ENCODE measurements at regions not wholly inside any gene's neighbourhood (a gene's known extent, or its start where the extent isn't known, plus 50 kb on each side); places are given as distances from the start of the nearest gene placed in this dataset.
"Not testable (repeated sequence)": the region's sequence is repeated elsewhere in the genome, so short reads cannot be mapped to it uniquely, and the experiment has no call there.

- H3K4me1 ChIP-seq (ENCODE audit: control insufficient read depth, insufficient read depth, low read length): peaks cover 17% of the 10 kb centered on the region
- no CpG with 5 or more reads among the region's 23 CpGs for WGBS (ENCODE audit: insufficient coverage, low lambda C conversion rate)
- DNase-seq: peak in 1 of 2 donors; percentile 25
- no peaks in the 10 kb centered on the region for H3K36me3 ChIP-seq (ENCODE audit: control insufficient read depth, insufficient read depth, low read length)
- no peak overlapping the region for H3K27ac ChIP-seq (ENCODE audit: low read length)
- peaks cover 14% of the 10 kb centered on the region for H3K9me3 ChIP-seq (ENCODE audit: control insufficient read depth, low read depth, low read length)
- no peak overlapping the region for H3K4me3 ChIP-seq (ENCODE audit: low read length)
- peaks cover 63% of the 10 kb centered on the region for H3K27me3 ChIP-seq (ENCODE audit: control insufficient read depth, insufficient read depth, low read length)
These were observed 85.1 kb upstream of the RHOU start for GRCh38 chr1:228650141-228650540.

GRCh38 chr1:228650946-228651345, 84.3 kb upstream of the RHOU start:
- Histone ChIP-seq H3K4me1 (ENCODE audit: control insufficient read depth, insufficient read depth, low read length) (peaks cover 17% of the 10 kb centered on the region), H3K36me3 (ENCODE audit: control insufficient read depth, insufficient read depth, low read length) (no peaks in the 10 kb centered on the region), H3K9me3 (ENCODE audit: control insufficient read depth, low read depth, low read length) (peaks cover 14% of the 10 kb centered on the region), H3K27me3 (ENCODE audit: control insufficient read depth, insufficient read depth, low read length) (peaks cover 63% of the 10 kb centered on the region), H3K27ac (ENCODE audit: low read length) (no peak overlapping the region), H3K4me3 (ENCODE audit: low read length) (no peak overlapping the region)
- WGBS (ENCODE audit: insufficient coverage, low lambda C conversion rate): no CpG with 5 or more reads among the region's 1 CpG
- DNase-seq: no peak

- peaks cover 11% of the 10 kb centered on the region for H3K9me3 ChIP-seq (ENCODE audit: control insufficient read depth, low read depth, low read length)
These were observed 83.2 kb upstream of the RHOU start for GRCh38 chr1:228652116-228652515.

DNA sequence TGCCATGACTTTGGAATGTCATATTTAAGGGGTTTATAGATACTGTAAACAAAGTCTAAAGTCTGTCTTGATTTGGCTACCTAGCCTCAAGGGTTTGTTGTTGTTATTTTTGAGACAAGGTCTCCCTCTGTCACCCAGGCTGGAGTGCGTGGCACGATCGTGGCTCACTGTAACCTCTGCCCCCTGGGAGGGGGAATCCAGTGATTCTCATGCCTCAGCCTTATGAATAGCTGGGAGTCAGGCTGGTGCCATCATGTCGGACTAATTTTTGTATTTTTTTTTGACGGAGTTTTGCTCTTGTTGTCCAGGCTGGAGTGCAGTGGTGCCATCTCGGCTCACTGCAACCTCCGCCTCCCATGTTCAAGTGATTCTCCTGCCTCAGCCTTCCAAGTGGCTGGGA, 82.2 kb upstream of the RHOU start:
- not testable (repeated sequence) for H3K4me1 ChIP-seq (ENCODE audit: control insufficient read depth, insufficient read depth, low read length); H3K36me3 ChIP-seq (ENCODE audit: control insufficient read depth, insufficient read depth, low read length); H3K4me3 ChIP-seq (ENCODE audit: low read length); H3K27ac ChIP-seq (ENCODE audit: low read length); DNase-seq; H3K9me3 ChIP-seq (ENCODE audit: control insufficient read depth, low read depth, low read length)
- peaks cover 47% of the 10 kb centered on the region for H3K27me3 ChIP-seq (ENCODE audit: control insufficient read depth, insufficient read depth, low read length)
- WGBS (ENCODE audit: insufficient coverage, low lambda C conversion rate): 90% methylated on average over 2 of the region's 7 CpGs

More at GRCh38 chr1:228652116-228652515, 83.2 kb upstream of the RHOU start:
- H3K4me3 ChIP-seq (ENCODE audit: low read length): no peak overlapping the region
- H3K27ac ChIP-seq (ENCODE audit: low read length): no peak overlapping the region
- WGBS (ENCODE audit: insufficient coverage, low lambda C conversion rate): no CpG with 5 or more reads among the region's 1 CpG
- peaks cover 13% of the 10 kb centered on the region for H3K4me1 ChIP-seq (ENCODE audit: control insufficient read depth, insufficient read depth, low read length)
- DNase-seq: no peak
- H3K36me3 ChIP-seq (ENCODE audit: control insufficient read depth, insufficient read depth, low read length): no peaks in the 10 kb centered on the region
- peaks cover 57% of the 10 kb centered on the region for H3K27me3 ChIP-seq (ENCODE audit: control insufficient read depth, insufficient read depth, low read length)

DNA sequence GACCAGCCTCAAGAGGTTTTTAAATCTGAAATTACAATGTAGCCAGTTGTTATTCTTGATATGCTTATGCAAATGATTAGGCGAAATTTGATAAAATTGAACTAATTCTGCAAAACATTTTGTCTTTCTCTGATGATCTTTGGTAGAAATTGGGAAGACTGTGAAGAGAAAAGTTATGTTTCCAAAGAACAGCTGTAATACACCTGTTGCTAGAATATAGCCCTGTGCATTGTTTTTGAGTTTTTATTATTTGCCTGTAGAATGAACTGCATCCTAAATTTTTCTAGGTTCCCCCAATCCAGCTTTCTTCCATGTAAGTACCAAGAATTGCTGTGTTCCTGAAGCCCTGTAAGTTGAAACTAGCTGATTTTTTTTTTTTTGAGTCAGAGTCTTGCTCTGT, 81.5 kb upstream of the RHOU start:
- Histone ChIP-seq H3K4me1 (ENCODE audit: control insufficient read depth, insufficient read depth, low read length) (no peaks in the 10 kb centered on the region), H3K27me3 (ENCODE audit: control insufficient read depth, insufficient read depth, low read length) (peaks cover 40% of the 10 kb centered on the region), H3K9me3 (ENCODE audit: control insufficient read depth, low read depth, low read length) (peaks cover 5% of the 10 kb centered on the region), H3K27ac (ENCODE audit: low read length) (no peak overlapping the region), H3K4me3 (ENCODE audit: low read length) (no peak overlapping the region), H3K36me3 (ENCODE audit: control insufficient read depth, insufficient read depth, low read length) (no peaks in the 10 kb centered on the region)
- no peak for DNase-seq
- 100% methylated on average over 1 of the region's 1 CpG for WGBS (ENCODE audit: insufficient coverage, low lambda C conversion rate)

DNA sequence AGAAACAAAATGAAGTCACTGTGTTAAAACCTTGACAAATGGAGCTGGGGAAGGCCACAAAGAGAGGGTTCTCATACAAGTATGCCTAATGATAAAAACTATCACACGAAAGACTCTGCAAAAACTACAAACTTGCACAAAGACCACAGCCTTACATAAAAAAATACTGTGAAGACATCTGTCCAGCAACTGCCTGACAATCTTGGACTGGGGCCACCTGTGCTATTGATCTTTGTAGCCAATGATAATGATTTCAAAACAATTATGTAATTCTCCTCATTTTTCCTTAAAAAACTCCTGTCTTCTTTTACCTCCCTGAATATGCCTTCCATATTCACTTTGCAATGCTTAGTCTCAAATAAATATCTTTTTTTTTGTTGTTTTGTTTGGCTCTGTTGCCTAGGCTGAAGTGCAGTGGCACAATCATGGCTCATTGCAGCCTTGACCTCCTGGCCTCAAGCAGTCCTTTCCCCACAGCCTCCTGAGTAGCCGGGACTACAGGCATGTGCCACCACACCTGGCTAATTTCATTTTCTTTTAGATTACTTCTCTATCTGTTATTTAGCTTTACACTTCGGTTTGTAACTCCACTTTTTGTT, 79.4 kb upstream of the RHOU start:
- no peak for DNase-seq
- WGBS (ENCODE audit: insufficient coverage, low lambda C conversion rate): 75% methylated on average over 2 of the region's 3 CpGs
- Histone ChIP-seq H3K4me1 (ENCODE audit: control insufficient read depth, insufficient read depth, low read length) (no peaks in the 10 kb centered on the region), H3K4me3 (ENCODE audit: low read length) (no peak overlapping the region), H3K36me3 (ENCODE audit: control insufficient read depth, insufficient read depth, low read length) (no peaks in the 10 kb centered on the region), H3K9me3 (ENCODE audit: control insufficient read depth, low read depth, low read length) (no peaks in the 10 kb centered on the region), H3K27ac (ENCODE audit: low read length) (no peak overlapping the region), H3K27me3 (ENCODE audit: control insufficient read depth, insufficient read depth, low read length) (peaks cover 25% of the 10 kb centered on the region)

GRCh38 chr1:228662007-228662689, 73.1 kb upstream of the RHOU start:
- WGBS (ENCODE audit: insufficient coverage, low lambda C conversion rate): no CpG with 5 or more reads among the region's 5 CpGs
- not testable (repeated sequence) for H3K27ac ChIP-seq (ENCODE audit: low read length); H3K36me3 ChIP-seq (ENCODE audit: control insufficient read depth, insufficient read depth, low read length); H3K9me3 ChIP-seq (ENCODE audit: control insufficient read depth, low read depth, low read length); H3K27me3 ChIP-seq (ENCODE audit: control insufficient read depth, insufficient read depth, low read length); H3K4me3 ChIP-seq (ENCODE audit: low read length); H3K4me1 ChIP-seq (ENCODE audit: control insufficient read depth, insufficient read depth, low read length); DNase-seq

- Histone ChIP-seq H3K4me1 (ENCODE audit: control insufficient read depth, insufficient read depth, low read length) (peaks cover 6% of the 10 kb centered on the region), H3K4me3 (ENCODE audit: low read length) (no peak overlapping the region), H3K27me3 (ENCODE audit: control insufficient read depth, insufficient read depth, low read length) (no peaks in the 10 kb centered on the region), H3K9me3 (ENCODE audit: control insufficient read depth, low read depth, low read length) (no peaks in the 10 kb centered on the region), H3K27ac (ENCODE audit: low read length) (no peak overlapping the region), H3K36me3 (ENCODE audit: control insufficient read depth, insufficient read depth, low read length) (no peaks in the 10 kb centered on the region)
- DNase-seq: peak; percentile 57 to 65
- 48% methylated on average over 5 of the region's 14 CpGs for WGBS (ENCODE audit: insufficient coverage, low lambda C conversion rate)
These were observed 70.8 kb upstream of the RHOU start for GRCh38 chr1:228664399-228664914.

- no CpG with 5 or more reads among the region's 6 CpGs for WGBS (ENCODE audit: insufficient coverage, low lambda C conversion rate)
- Histone ChIP-seq H3K4me1 (ENCODE audit: control insufficient read depth, insufficient read depth, low read length) (peaks cover 6% of the 10 kb centered on the region), H3K9me3 (ENCODE audit: control insufficient read depth, low read depth, low read length) (no peaks in the 10 kb centered on the region), H3K27me3 (ENCODE audit: control insufficient read depth, insufficient read depth, low read length) (no peaks in the 10 kb centered on the region), H3K27ac (ENCODE audit: low read length) (peak overlapping the region; percentile 44), H3K36me3 (ENCODE audit: control insufficient read depth, insufficient read depth, low read length) (no peaks in the 10 kb centered on the region), H3K4me3 (ENCODE audit: low read length) (no peak overlapping the region)
- DNase-seq: peak in 1 of 2 donors; percentile 67
These were observed 68.3 kb upstream of the RHOU start for GRCh38 chr1:228666686-228667623.

GRCh38 chr1:228668553-228669241, 66.6 kb upstream of the RHOU start:
- no peak overlapping the region for H3K4me3 ChIP-seq (ENCODE audit: low read length)
- H3K9me3 ChIP-seq (ENCODE audit: control insufficient read depth, low read depth, low read length): no peaks in the 10 kb centered on the region
- peaks cover 6% of the 10 kb centered on the region for H3K4me1 ChIP-seq (ENCODE audit: control insufficient read depth, insufficient read depth, low read length)
- no CpG with 5 or more reads among the region's 5 CpGs for WGBS (ENCODE audit: insufficient coverage, low lambda C conversion rate)
- H3K36me3 ChIP-seq (ENCODE audit: control insufficient read depth, insufficient read depth, low read length): no peaks in the 10 kb centered on the region
- no peak overlapping the region for H3K27ac ChIP-seq (ENCODE audit: low read length)
- H3K27me3 ChIP-seq (ENCODE audit: control insufficient read depth, insufficient read depth, low read length): no peaks in the 10 kb centered on the region
- no peak for DNase-seq

All from large intestine (tissue), 3 donors.